WTC11 (cell line): ENCODE measurements at regions not wholly inside any gene's neighbourhood (a gene's known extent, or its start where the extent isn't known, plus 50 kb on each side); places are given as distances from the start of the nearest gene placed in this dataset.

ENCODE experiments used
- ATAC-seq: fragments of 200-7000 bp; cut with Tn5 transposase; 2 replicates; pipeline ENCODE4 v1.10.0; 2021; ENCODE audit warnings: mild to moderate bottlenecking, moderate library complexity
- CTCF ChIA-PET: fragments of 300-600 bp; sonication (Branson Sonifier 250); formaldehyde crosslinking; loops from one replicate; lab custom pipeline; 2021; ENCODE audit warnings: antibody characterized with exemption; lab: Charles Lee
- POLR2A ChIA-PET: fragments of 350-600 bp; sonication (Branson Sonifier 250); formaldehyde crosslinking; loops from one replicate; lab custom pipeline; 2021; ENCODE audit warnings: antibody characterized with exemption; lab: Charles Lee
- DNase-seq: peaks from one replicate; pipeline ENCODE4 v3.0.0; 2021; ENCODE audit warnings: low spot score
- H3K27ac Mint-ChIP-seq: 2 replicates; pipeline ENCODE4 v1.8.0; 2021; ENCODE audit warnings: mixed read lengths
- H3K27me3 Mint-ChIP-seq: 2 replicates; pipeline ENCODE4 v1.8.0; 2021; ENCODE audit warnings: low read depth, mild to moderate bottlenecking, moderate library complexity, mixed read lengths
- H3K36me3 Mint-ChIP-seq: 2 replicates; pipeline ENCODE4 v1.8.0; 2021; ENCODE audit warnings: mixed read lengths
- H3K4me1 Mint-ChIP-seq: 2 replicates; pipeline ENCODE4 v1.8.0; 2022; ENCODE audit warnings: mixed read lengths
- H3K4me3 Mint-ChIP-seq: 2 replicates; pipeline ENCODE4 v1.8.0; 2021; ENCODE audit warnings: mild to moderate bottlenecking, moderate library complexity, mixed read lengths
- H3K9me3 Mint-ChIP-seq: 2 replicates; pipeline ENCODE4 v1.8.0; 2021; ENCODE audit warnings: mixed read lengths
- ATF1 ChIP-seq: sonication (generic); formaldehyde crosslinking; IDR thresholded peaks from 2 replicates; pipeline ENCODE4 v1.8.1; 2023; ENCODE audit warnings: mild to moderate bottlenecking, moderate library complexity, missing genetic modification reagents
- CBFB ChIP-seq: sonication (generic); formaldehyde crosslinking; IDR thresholded peaks from 2 replicates; pipeline ENCODE4 v1.8.1; 2022; ENCODE audit warnings: mild to moderate bottlenecking, low read depth, missing genetic modification reagents
- E2F1 ChIP-seq: sonication (generic); formaldehyde crosslinking; IDR thresholded peaks from 2 replicates; pipeline ENCODE4 v1.8.0; 2022; ENCODE audit warnings: mild to moderate bottlenecking, missing genetic modification reagents
- ELF4 ChIP-seq: sonication (generic); formaldehyde crosslinking; IDR thresholded peaks from 2 replicates; pipeline ENCODE4 v1.8.1; 2022; ENCODE audit warnings: low read depth, mild to moderate bottlenecking, moderate library complexity, missing genetic modification reagents
- ESRRA ChIP-seq: sonication (generic); formaldehyde crosslinking; IDR thresholded peaks from 2 replicates; pipeline ENCODE4 v1.8.1; 2022; ENCODE audit warnings: mild to moderate bottlenecking, missing genetic modification reagents, borderline replicate concordance
- FOXJ3 ChIP-seq: sonication (generic); formaldehyde crosslinking; IDR thresholded peaks from 2 replicates; pipeline ENCODE4 v1.9.0; 2021; ENCODE audit warnings: missing genetic modification reagents, mild to moderate bottlenecking, borderline replicate concordance
- GRHL2 ChIP-seq: fragments of 250-450 bp; sonication (Bioruptor Pico); IDR thresholded peaks from 2 replicates; pipeline ENCODE4 v1.8.0; 2022; ENCODE audit warnings: mild to moderate bottlenecking, moderate library complexity; ENCODE audit not compliant: insufficient replicate concordance, severe bottlenecking
- NR1H2 ChIP-seq: sonication (generic); formaldehyde crosslinking; IDR thresholded peaks from 2 replicates; pipeline ENCODE4 v1.9.0; 2021; ENCODE audit warnings: mild to moderate bottlenecking, moderate library complexity, missing genetic modification reagents
- PRDM15 ChIP-seq: sonication (generic); formaldehyde crosslinking; IDR thresholded peaks from 2 replicates; pipeline ENCODE4 v1.8.0; 2022; ENCODE audit warnings: missing genetic modification reagents
- RELA ChIP-seq: sonication (generic); formaldehyde crosslinking; IDR thresholded peaks from 2 replicates; pipeline ENCODE4 v1.8.1; 2022; ENCODE audit warnings: missing genetic modification reagents, mild to moderate bottlenecking, borderline replicate concordance
- SMAD4 ChIP-seq: sonication (generic); formaldehyde crosslinking; IDR thresholded peaks from 2 replicates; pipeline ENCODE4 v1.8.0; 2022; ENCODE audit warnings: mild to moderate bottlenecking, missing genetic modification reagents
- TEAD4 ChIP-seq: sonication (generic); formaldehyde crosslinking; IDR thresholded peaks from 2 replicates; pipeline ENCODE4 v1.8.0; 2022; ENCODE audit warnings: mild to moderate bottlenecking, missing genetic modification reagents
- ZNF138 ChIP-seq: sonication (generic); formaldehyde crosslinking; conservative IDR thresholded peaks from 2 replicates; pipeline ENCODE4 v1.8.1; 2022; ENCODE audit warnings: mild to moderate bottlenecking, moderate library complexity, missing genetic modification reagents
- ZNF317 ChIP-seq: sonication (generic); formaldehyde crosslinking; IDR thresholded peaks from 2 replicates; pipeline ENCODE4 v1.8.1; 2023; ENCODE audit warnings: low read depth, mild to moderate bottlenecking, moderate library complexity, missing genetic modification reagents, borderline replicate concordance
- TF ChIP-seq, protein P1 (sequence below): fragments of 250-450 bp; sonication (Bioruptor Pico); IDR thresholded peaks from 2 replicates; pipeline ENCODE4 v2.1.2; 2022; ENCODE audit warnings: mild to moderate bottlenecking, moderate library complexity
- TF ChIP-seq, protein P2 (sequence below): sonication (generic); formaldehyde crosslinking; IDR thresholded peaks from 2 replicates; pipeline ENCODE4 v1.8.0; 2023; ENCODE audit warnings: missing genetic modification reagents, mild to moderate bottlenecking, borderline replicate concordance
- TF ChIP-seq, protein P3 (sequence below): fragments of 250-450 bp; sonication (Bioruptor Pico); IDR thresholded peaks from 2 replicates; pipeline ENCODE4 v1.9.0; 2021; ENCODE audit warnings: mild to moderate bottlenecking, borderline replicate concordance
- TF ChIP-seq, protein P4 (sequence below): sonication (generic); formaldehyde crosslinking; IDR thresholded peaks from 2 replicates; pipeline ENCODE4 v1.8.1; 2022; ENCODE audit warnings: missing genetic modification reagents, borderline replicate concordance

- Mint-ChIP-seq H3K27ac (no peak overlapping the region), H3K27me3 (peaks cover 3% of the 10 kb centered on the region; the same call in 1 of the 2 replicates), H3K9me3 (peaks cover 24% of the 10 kb centered on the region), H3K36me3 (peaks cover 9% of the 10 kb centered on the region), H3K4me1 (no peaks in the 10 kb centered on the region)
- CTCF ChIA-PET, result interaction anchor here (1.0 to 1.1 kb wide), 2 partner anchors 10 to 54 kb away, joined by 4 to 5 read pairs; no protein-coding TSS in a partner anchor
- DNase-seq, result no peak
- POLR2A ChIA-PET, result no interaction called here
- TF ChIP-seq, protein P1, sequence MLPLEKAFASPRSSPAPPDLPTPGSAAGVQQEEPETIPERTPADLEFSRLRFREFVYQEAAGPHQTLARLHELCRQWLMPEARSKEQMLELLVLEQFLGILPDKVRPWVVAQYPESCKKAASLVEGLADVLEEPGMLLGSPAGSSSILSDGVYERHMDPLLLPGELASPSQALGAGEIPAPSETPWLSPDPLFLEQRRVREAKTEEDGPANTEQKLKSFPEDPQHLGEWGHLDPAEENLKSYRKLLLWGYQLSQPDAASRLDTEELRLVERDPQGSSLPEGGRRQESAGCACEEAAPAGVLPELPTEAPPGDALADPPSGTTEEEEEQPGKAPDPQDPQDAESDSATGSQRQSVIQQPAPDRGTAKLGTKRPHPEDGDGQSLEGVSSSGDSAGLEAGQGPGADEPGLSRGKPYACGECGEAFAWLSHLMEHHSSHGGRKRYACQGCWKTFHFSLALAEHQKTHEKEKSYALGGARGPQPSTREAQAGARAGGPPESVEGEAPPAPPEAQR (CRISPR knock-in tag), result no peak
- no peak for TF ChIP-seq FOXJ3
- TF ChIP-seq ESRRA, result no peak
- TF ChIP-seq, all 79 proteins: peak for 0
- no peak for ATAC-seq
- no peak overlapping the region for H3K4me3 Mint-ChIP-seq
These were observed 128.6 kb upstream of the BACH2 start for GRCh38 chr6:90425161-90425641.

DNA sequence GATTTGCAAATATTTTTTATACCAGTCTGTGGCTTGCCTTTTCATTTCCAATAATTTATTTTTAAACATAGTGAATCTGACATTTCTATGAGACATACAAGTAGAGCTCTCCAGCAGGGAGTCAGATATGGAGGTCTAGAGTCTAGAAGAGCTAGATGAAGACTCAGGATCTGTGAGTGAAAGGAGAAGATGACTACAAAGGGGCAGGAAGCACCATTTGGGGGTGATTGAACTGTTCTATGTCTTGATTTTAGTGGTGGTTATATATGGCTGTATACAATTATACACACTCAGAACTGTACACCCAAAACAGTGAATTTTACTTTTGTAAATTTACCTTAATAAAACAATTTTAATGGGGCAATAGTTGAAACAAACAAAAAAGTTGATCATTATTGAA lies 127.9 kb upstream of the BACH2 start:
- peaks cover 3% of the 10 kb centered on the region; the same call in 1 of the 2 replicates for H3K27me3 Mint-ChIP-seq
- H3K4me3 Mint-ChIP-seq, result no peak overlapping the region
- ATAC-seq (no peak), DNase-seq (no peak)
- H3K27ac Mint-ChIP-seq, result no peak overlapping the region
- ChIA-PET CTCF (interaction anchor here (1.0 to 1.9 kb wide), 3 partner anchors 11 to 55 kb away, joined by 4 to 5 read pairs (median 5); no protein-coding TSS in a partner anchor), POLR2A (no interaction called here)
- no peaks in the 10 kb centered on the region for H3K4me1 Mint-ChIP-seq
- H3K36me3 Mint-ChIP-seq, result peaks cover 4% of the 10 kb centered on the region
- peaks cover 18% of the 10 kb centered on the region for H3K9me3 Mint-ChIP-seq
- TF ChIP-seq PRDM15 (CRISPR knock-in tag), result no peak
- TF ChIP-seq RELA (CRISPR knock-in tag), result no peak
- no peak for TF ChIP-seq GRHL2 (CRISPR knock-in tag)
- TF ChIP-seq ZNF317 (CRISPR knock-in tag), result no peak
- TF ChIP-seq, protein P2, sequence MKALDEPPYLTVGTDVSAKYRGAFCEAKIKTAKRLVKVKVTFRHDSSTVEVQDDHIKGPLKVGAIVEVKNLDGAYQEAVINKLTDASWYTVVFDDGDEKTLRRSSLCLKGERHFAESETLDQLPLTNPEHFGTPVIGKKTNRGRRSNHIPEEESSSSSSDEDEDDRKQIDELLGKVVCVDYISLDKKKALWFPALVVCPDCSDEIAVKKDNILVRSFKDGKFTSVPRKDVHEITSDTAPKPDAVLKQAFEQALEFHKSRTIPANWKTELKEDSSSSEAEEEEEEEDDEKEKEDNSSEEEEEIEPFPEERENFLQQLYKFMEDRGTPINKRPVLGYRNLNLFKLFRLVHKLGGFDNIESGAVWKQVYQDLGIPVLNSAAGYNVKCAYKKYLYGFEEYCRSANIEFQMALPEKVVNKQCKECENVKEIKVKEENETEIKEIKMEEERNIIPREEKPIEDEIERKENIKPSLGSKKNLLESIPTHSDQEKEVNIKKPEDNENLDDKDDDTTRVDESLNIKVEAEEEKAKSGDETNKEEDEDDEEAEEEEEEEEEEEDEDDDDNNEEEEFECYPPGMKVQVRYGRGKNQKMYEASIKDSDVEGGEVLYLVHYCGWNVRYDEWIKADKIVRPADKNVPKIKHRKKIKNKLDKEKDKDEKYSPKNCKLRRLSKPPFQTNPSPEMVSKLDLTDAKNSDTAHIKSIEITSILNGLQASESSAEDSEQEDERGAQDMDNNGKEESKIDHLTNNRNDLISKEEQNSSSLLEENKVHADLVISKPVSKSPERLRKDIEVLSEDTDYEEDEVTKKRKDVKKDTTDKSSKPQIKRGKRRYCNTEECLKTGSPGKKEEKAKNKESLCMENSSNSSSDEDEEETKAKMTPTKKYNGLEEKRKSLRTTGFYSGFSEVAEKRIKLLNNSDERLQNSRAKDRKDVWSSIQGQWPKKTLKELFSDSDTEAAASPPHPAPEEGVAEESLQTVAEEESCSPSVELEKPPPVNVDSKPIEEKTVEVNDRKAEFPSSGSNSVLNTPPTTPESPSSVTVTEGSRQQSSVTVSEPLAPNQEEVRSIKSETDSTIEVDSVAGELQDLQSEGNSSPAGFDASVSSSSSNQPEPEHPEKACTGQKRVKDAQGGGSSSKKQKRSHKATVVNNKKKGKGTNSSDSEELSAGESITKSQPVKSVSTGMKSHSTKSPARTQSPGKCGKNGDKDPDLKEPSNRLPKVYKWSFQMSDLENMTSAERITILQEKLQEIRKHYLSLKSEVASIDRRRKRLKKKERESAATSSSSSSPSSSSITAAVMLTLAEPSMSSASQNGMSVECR (CRISPR knock-in tag), result no peak
- TF ChIP-seq CBFB (CRISPR knock-in tag), result no peak
- no peak for TF ChIP-seq ZNF138 (CRISPR knock-in tag)
- no peak for TF ChIP-seq E2F1 (CRISPR knock-in tag)
- no peak for TF ChIP-seq ELF4 (CRISPR knock-in tag)
- TF ChIP-seq TEAD4 (CRISPR knock-in tag), result no peak
- TF ChIP-seq SMAD4 (CRISPR knock-in tag), result no peak
- TF ChIP-seq, protein P3, sequence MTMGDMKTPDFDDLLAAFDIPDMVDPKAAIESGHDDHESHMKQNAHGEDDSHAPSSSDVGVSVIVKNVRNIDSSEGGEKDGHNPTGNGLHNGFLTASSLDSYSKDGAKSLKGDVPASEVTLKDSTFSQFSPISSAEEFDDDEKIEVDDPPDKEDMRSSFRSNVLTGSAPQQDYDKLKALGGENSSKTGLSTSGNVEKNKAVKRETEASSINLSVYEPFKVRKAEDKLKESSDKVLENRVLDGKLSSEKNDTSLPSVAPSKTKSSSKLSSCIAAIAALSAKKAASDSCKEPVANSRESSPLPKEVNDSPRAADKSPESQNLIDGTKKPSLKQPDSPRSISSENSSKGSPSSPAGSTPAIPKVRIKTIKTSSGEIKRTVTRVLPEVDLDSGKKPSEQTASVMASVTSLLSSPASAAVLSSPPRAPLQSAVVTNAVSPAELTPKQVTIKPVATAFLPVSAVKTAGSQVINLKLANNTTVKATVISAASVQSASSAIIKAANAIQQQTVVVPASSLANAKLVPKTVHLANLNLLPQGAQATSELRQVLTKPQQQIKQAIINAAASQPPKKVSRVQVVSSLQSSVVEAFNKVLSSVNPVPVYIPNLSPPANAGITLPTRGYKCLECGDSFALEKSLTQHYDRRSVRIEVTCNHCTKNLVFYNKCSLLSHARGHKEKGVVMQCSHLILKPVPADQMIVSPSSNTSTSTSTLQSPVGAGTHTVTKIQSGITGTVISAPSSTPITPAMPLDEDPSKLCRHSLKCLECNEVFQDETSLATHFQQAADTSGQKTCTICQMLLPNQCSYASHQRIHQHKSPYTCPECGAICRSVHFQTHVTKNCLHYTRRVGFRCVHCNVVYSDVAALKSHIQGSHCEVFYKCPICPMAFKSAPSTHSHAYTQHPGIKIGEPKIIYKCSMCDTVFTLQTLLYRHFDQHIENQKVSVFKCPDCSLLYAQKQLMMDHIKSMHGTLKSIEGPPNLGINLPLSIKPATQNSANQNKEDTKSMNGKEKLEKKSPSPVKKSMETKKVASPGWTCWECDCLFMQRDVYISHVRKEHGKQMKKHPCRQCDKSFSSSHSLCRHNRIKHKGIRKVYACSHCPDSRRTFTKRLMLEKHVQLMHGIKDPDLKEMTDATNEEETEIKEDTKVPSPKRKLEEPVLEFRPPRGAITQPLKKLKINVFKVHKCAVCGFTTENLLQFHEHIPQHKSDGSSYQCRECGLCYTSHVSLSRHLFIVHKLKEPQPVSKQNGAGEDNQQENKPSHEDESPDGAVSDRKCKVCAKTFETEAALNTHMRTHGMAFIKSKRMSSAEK, result no peak
- TF ChIP-seq, protein P4, sequence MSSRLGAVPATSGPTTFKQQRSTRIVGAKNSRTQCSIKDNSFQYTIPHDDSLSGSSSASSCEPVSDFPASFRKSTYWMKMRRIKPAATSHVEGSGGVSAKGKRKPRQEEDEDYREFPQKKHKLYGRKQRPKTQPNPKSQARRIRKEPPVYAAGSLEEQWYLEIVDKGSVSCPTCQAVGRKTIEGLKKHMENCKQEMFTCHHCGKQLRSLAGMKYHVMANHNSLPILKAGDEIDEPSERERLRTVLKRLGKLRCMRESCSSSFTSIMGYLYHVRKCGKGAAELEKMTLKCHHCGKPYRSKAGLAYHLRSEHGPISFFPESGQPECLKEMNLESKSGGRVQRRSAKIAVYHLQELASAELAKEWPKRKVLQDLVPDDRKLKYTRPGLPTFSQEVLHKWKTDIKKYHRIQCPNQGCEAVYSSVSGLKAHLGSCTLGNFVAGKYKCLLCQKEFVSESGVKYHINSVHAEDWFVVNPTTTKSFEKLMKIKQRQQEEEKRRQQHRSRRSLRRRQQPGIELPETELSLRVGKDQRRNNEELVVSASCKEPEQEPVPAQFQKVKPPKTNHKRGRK (CRISPR knock-in tag), result no peak
- no peak for TF ChIP-seq ATF1 (CRISPR knock-in tag)
- TF ChIP-seq NR1H2, result no peak
